GM12878 (cell line): ENCODE measurements at regions not wholly inside any gene's neighbourhood (a gene's known extent, or its start where the extent isn't known, plus 50 kb on each side); places are given as distances from the start of the nearest gene placed in this dataset.

Experiments used
- ATF2 ChIP-seq: IDR thresholded peaks from 2 replicates; pipeline ENCODE4 v1.6.1; 2012; ENCODE audit warnings: low read length, inconsistent platforms
- ATF3 ChIP-seq: IDR thresholded peaks from 2 replicates; pipeline ENCODE4 v1.6.1; 2011; ENCODE audit warnings: low read depth, mild to moderate bottlenecking, low read length, moderate library complexity, borderline replicate concordance; ENCODE audit errors: extremely low read depth
- FOS ChIP-seq: IDR thresholded peaks from 3 replicates; pipeline ENCODE4 v1.6.1; 2011; ENCODE audit warnings: borderline replicate concordance; ENCODE audit not compliant: insufficient read length; ENCODE audit errors: extremely low read depth
- HDAC2 ChIP-seq: fragments of 200-600 bp; sonication (generic); IDR thresholded peaks from 2 replicates; pipeline ENCODE4 v1.6.1; 2017
- MXI1 ChIP-seq: fragments of 150-350 bp; IDR thresholded peaks from 2 replicates; pipeline ENCODE4 v1.6.1; 2011; ENCODE audit warnings: low read depth, mild to moderate bottlenecking, inconsistent platforms, low read length, improper control_type of control experiment
- RAD21 ChIP-seq: IDR thresholded peaks from 2 replicates; pipeline ENCODE4 v1.6.1; 2011; ENCODE audit warnings: mild to moderate bottlenecking, low read depth, low read length, moderate library complexity; ENCODE audit not compliant: insufficient read depth
- TBL1XR1 ChIP-seq: IDR thresholded peaks from 2 replicates; pipeline ENCODE4 v1.6.1; 2012; ENCODE audit warnings: low read depth, low read length, improper control_type of control experiment
- TF ChIP-seq, protein P1 (sequence below), 3 experiments: IDR thresholded peaks in 2 of 3; conservative IDR thresholded peaks in 1 of 3; 2 replicates each; pipeline ENCODE4 v1.5.1; 2011; ENCODE audit warnings: low read depth in 3 of 3, low read length in 3 of 3, mild to moderate bottlenecking in 3 of 3, control low read depth in 2 of 3, moderate library complexity in 2 of 3, inconsistent platforms in 1 of 3, mixed read lengths in 1 of 3; ENCODE audit not compliant: control insufficient read depth in 2 of 3, insufficient read depth in 1 of 3; ENCODE audit errors: extremely low read depth in 1 of 3

- TF ChIP-seq FOS, result no peak
- TF ChIP-seq ATF2, result no peak
- TF ChIP-seq MXI1, result no peak
- no peak for TF ChIP-seq TBL1XR1
- no peak for TF ChIP-seq HDAC2
- TF ChIP-seq ATF3, result no peak
- TF ChIP-seq, protein P1, sequence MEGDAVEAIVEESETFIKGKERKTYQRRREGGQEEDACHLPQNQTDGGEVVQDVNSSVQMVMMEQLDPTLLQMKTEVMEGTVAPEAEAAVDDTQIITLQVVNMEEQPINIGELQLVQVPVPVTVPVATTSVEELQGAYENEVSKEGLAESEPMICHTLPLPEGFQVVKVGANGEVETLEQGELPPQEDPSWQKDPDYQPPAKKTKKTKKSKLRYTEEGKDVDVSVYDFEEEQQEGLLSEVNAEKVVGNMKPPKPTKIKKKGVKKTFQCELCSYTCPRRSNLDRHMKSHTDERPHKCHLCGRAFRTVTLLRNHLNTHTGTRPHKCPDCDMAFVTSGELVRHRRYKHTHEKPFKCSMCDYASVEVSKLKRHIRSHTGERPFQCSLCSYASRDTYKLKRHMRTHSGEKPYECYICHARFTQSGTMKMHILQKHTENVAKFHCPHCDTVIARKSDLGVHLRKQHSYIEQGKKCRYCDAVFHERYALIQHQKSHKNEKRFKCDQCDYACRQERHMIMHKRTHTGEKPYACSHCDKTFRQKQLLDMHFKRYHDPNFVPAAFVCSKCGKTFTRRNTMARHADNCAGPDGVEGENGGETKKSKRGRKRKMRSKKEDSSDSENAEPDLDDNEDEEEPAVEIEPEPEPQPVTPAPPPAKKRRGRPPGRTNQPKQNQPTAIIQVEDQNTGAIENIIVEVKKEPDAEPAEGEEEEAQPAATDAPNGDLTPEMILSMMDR (IDR thresholded peaks at IDR 0.05 in 2 of 3, conservative IDR thresholded peaks at IDR 0.05 in 1 of 3; ENCODE audit: control insufficient read depth in 2 of 3, extremely low read depth in 1 of 3, insufficient read depth in 1 of 3, low read depth in 3 of 3, low read length in 3 of 3), result no peak
- TF ChIP-seq RAD21, result no peak
Observed at GRCh38 chr3:145333931-145334330, 827.1 kb downstream of the PLOD2 start.
